ENCODE measurements at regions not wholly inside any gene's neighbourhood (a gene's known extent, or its start where the extent isn't known, plus 50 kb on each side); places are given as distances from the start of the nearest gene placed in this dataset.

DNA sequence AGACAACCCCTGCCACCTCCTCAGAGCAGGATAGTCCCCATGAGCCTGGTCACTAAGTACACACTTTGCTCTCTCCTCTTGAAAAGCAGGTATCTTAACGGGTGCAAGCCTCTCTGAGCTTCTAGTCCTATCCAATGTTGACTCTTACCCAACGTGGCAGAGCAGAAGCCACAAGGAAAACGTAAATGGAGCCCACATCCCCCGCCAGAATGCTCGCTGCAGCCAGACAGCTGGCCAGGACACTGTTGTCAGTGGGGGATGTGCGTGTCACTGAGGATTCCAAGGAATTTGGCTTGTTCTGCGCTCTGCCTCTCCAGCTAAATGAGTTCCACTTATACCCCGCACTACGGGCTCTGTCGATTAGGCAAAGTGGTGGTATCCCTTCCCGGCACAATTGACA is 67.8 kb upstream of the IGF1R start:
- TF ChIP-seq ZNF274 (IDR thresholded peaks at IDR 0.05; ENCODE audit: borderline replicate concordance, low read depth, low read length): no peak
- TF ChIP-seq, protein P1, sequence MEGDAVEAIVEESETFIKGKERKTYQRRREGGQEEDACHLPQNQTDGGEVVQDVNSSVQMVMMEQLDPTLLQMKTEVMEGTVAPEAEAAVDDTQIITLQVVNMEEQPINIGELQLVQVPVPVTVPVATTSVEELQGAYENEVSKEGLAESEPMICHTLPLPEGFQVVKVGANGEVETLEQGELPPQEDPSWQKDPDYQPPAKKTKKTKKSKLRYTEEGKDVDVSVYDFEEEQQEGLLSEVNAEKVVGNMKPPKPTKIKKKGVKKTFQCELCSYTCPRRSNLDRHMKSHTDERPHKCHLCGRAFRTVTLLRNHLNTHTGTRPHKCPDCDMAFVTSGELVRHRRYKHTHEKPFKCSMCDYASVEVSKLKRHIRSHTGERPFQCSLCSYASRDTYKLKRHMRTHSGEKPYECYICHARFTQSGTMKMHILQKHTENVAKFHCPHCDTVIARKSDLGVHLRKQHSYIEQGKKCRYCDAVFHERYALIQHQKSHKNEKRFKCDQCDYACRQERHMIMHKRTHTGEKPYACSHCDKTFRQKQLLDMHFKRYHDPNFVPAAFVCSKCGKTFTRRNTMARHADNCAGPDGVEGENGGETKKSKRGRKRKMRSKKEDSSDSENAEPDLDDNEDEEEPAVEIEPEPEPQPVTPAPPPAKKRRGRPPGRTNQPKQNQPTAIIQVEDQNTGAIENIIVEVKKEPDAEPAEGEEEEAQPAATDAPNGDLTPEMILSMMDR (IDR thresholded peaks at IDR 0.05 in 2 of 3, conservative IDR thresholded peaks at IDR 0.05 in 1 of 3; ENCODE audit: insufficient read depth in 2 of 3, low read depth in 1 of 3, low read length in 3 of 3): no peak
- TF ChIP-seq MECOM (CRISPR knock-in tag; IDR thresholded peaks at IDR 0.05): no peak
